ENCODE measurements at regions not wholly inside any gene's neighbourhood (a gene's known extent, or its start where the extent isn't known, plus 50 kb on each side); places are given as distances from the start of the nearest gene placed in this dataset.

- no peak for TF ChIP-seq CTCF (IDR thresholded peaks at IDR 0.05)
- no peak for TF ChIP-seq POLR2A (IDR thresholded peaks at IDR 0.05)
These were observed 1284.0 kb downstream of the FAM181B start for GRCh38 chr11:81449588-81450156.

Measured in heart left ventricle (tissue), 13 donors.